Erythroblast (primary cell): ENCODE measurements at regions not wholly inside any gene's neighbourhood (a gene's known extent, or its start where the extent isn't known, plus 50 kb on each side); places are given as distances from the start of the nearest gene placed in this dataset.

ENCODE experiments used
- DNase-seq, 2 experiments: peaks; one replicate each; lab custom pipeline; 2025; lab: John Stamatoyannopoulos, UW
- GATA1 ChIP-seq: IDR thresholded peaks from 2 replicates; pipeline ENCODE4 v1.6.1; 2011; ENCODE audit warnings: low read depth, mild to moderate bottlenecking, control low read depth, low read length, moderate library complexity
- POLR2A ChIP-seq: IDR thresholded peaks from 2 replicates; pipeline ENCODE4 v1.6.1; 2011; ENCODE audit warnings: mild to moderate bottlenecking, low read length

- TF ChIP-seq POLR2A (no peak), GATA1 (no peak)
- no peak for DNase-seq
These were observed 346.2 kb downstream of the ZNF521 start for GRCh38 chr18:25005541-25006403.

DNA sequence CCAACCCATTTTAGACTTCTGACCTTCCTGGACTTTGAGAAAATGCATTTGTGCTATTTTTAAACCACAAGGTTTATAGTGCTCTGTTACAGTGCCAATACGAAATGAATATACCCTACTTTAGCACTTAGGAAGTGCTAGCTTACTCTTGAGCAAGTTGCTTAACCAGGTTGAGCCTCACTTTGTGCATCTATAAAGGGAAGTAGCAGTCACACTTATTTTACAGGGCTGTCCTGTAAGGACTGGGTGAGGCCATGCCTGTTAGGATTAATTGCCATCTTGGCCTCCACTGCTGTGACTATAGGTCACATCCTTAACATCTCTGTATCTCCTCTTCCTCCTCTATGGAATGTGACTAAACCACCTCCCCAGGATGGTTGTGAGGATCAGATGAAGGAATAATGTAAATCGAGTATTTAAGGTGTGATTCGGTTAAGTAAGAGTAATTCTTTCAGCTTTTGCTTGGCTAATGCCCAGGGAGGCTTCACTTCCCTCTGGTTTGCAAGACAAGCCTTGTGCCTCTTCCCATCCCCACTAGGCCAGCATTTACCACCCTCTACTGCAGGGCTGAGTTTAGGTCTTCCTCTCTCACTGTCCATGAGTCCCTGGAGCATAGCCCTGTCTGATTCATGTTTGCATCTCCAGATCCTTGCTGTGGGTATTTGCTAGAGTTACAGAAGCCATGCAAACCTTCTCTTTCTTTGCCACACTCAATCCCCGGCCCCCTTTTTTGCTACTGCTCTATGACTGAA lies 341.2 kb downstream of the ZNF521 start:
- DNase-seq: no peak
- TF ChIP-seq POLR2A (no peak), GATA1 (no peak)
